Endothelial cell of umbilical vein (primary cell): ENCODE measurements at regions not wholly inside any gene's neighbourhood (a gene's known extent, or its start where the extent isn't known, plus 50 kb on each side); places are given as distances from the start of the nearest gene placed in this dataset.

Source experiments
- BruUV-seq: library from RNA; stranded (reverse); fragments of 400-500 nt; replicated peaks from 2 replicates; lab custom pipeline; 2021; lab: Mats Ljungman, UMichigan
- CTCF ChIA-PET: fragments of 300-600, 350-600 bp; sonication (Branson Sonifier 250); formaldehyde crosslinking; loops from one replicate; lab custom pipeline; 2021; ENCODE audit warnings: antibody characterized with exemption, inconsistent platforms; lab: Charles Lee
- POLR2A ChIA-PET: fragments of 300-600, 350-600 bp; sonication (Branson Sonifier 250); formaldehyde crosslinking; loops from one replicate; lab custom pipeline; 2021; ENCODE audit warnings: antibody characterized with exemption, inconsistent platforms; lab: Charles Lee
- DNase-seq: peaks from one replicate; pipeline ENCODE4 v3.0.0-alpha.2; 2011; ENCODE audit warnings: low read depth, low spot score
- FAIRE-seq: peaks from 2 replicates; lab custom pipeline; 2011; peaks lifted over from hg19 to GRCh38; lab: Jason Lieb, UNC
- H2AFZ ChIP-seq: 2 replicates; pipeline ENCODE4 v1.6.0; 2012; ENCODE audit warnings: low read depth, low read length, control low read depth, inconsistent platforms
- H3K27ac ChIP-seq: 2 replicates; pipeline ENCODE4 v1.5.1; 2011; ENCODE audit warnings: low read depth, mild to moderate bottlenecking, control low read depth, low read length, moderate library complexity; ENCODE audit not compliant: insufficient read depth
- H3K27me3 ChIP-seq, 2 experiments: 2 replicates each; pipeline versions ENCODE4 v1.6.0 to v1.6.1; 2011; ENCODE audit warnings: low read length in 2 of 2, mixed read lengths in 1 of 2; ENCODE audit not compliant: control insufficient read depth in 2 of 2, insufficient read depth in 2 of 2
- H3K36me3 ChIP-seq, 2 experiments: 2 replicates in 1 of 2; 3 replicates in 1 of 2; pipeline ENCODE4 v1.5.1; 2011; ENCODE audit warnings: low read length in 2 of 2, mild to moderate bottlenecking in 1 of 2, moderate library complexity in 1 of 2; ENCODE audit not compliant: control insufficient read depth in 2 of 2, insufficient read depth in 2 of 2; ENCODE audit errors: extremely low read depth in 1 of 2
- H3K4me1 ChIP-seq: 3 replicates; pipeline ENCODE4 v1.5.1; 2011; ENCODE audit warnings: mild to moderate bottlenecking, low read length; ENCODE audit not compliant: control insufficient read depth, insufficient read depth; ENCODE audit errors: extremely low read depth
- H3K4me2 ChIP-seq: 2 replicates; pipeline ENCODE4 v1.6.1; 2011; ENCODE audit warnings: low read length, control low read depth, mixed read lengths; ENCODE audit not compliant: insufficient read depth
- H3K4me3 ChIP-seq, 3 experiments: fragments of 200-600 bp in 1 of 3; sonication (generic), shearing (Covaris generic) in 1 of 3; replicated peaks in 1 of 3; 2 replicates each; pipeline ENCODE4 v1.5.1; 2011 to 2016; ENCODE audit warnings: control low read depth in 3 of 3, low read length in 3 of 3, mild to moderate bottlenecking in 2 of 3, inconsistent platforms in 1 of 3, low read depth in 1 of 3, moderate library complexity in 1 of 3; ENCODE audit not compliant: insufficient read depth in 1 of 3
- H3K79me2 ChIP-seq: 2 replicates; pipeline ENCODE4 v1.6.0; 2012; ENCODE audit warnings: low read length, inconsistent platforms; ENCODE audit not compliant: control insufficient read depth, insufficient read depth
- H3K9ac ChIP-seq: replicated peaks from 2 replicates; pipeline ENCODE3; 2011; ENCODE audit warnings: low read length, control low read depth; ENCODE audit not compliant: insufficient read depth; ENCODE audit errors: extremely low read depth
- H3K9me1 ChIP-seq: replicated peaks from 3 replicates; pipeline ENCODE4 v1.6.0; 2011; ENCODE audit warnings: mild to moderate bottlenecking, low read length; ENCODE audit not compliant: control insufficient read depth, insufficient read depth; ENCODE audit errors: extremely low read depth
- H3K9me3 ChIP-seq: replicated peaks from 2 replicates; pipeline ENCODE4 v1.5.1; 2012; ENCODE audit warnings: low read length, inconsistent platforms; ENCODE audit not compliant: control insufficient read depth, insufficient read depth
- H4K20me1 ChIP-seq: replicated peaks from 2 replicates; pipeline ENCODE3; 2011; ENCODE audit warnings: mild to moderate bottlenecking, low read length; ENCODE audit not compliant: control insufficient read depth, insufficient read depth; ENCODE audit errors: extremely low read depth
- EZH2 ChIP-seq: IDR thresholded peaks from 2 replicates; pipeline ENCODE4 v1.6.1; 2012; ENCODE audit warnings: borderline replicate concordance, low read depth, mild to moderate bottlenecking, moderate library complexity, low read length, inconsistent platforms; ENCODE audit not compliant: severe bottlenecking
- FOS ChIP-seq: IDR thresholded peaks from 2 replicates; pipeline ENCODE4 v1.6.1; 2011; ENCODE audit warnings: mild to moderate bottlenecking, low read length, moderate library complexity, borderline replicate concordance; ENCODE audit not compliant: insufficient read depth
- POLR2A ChIP-seq: IDR thresholded peaks from 2 replicates; pipeline ENCODE4 v1.6.1; 2012; ENCODE audit warnings: low read depth, mild to moderate bottlenecking, control low read depth, low read length
- POLR2AphosphoS5 ChIP-seq: IDR thresholded peaks from 2 replicates; pipeline ENCODE4 v1.6.1; 2012; ENCODE audit warnings: low read depth, mild to moderate bottlenecking, control low read depth, low read length, moderate library complexity; ENCODE audit not compliant: insufficient read depth
- dilution Hi-C: fragments of 300-500 bp; cut with MboI; formaldehyde crosslinking; loops from one replicate; pipeline ENCODE4 v1.15.0; 2019; ENCODE audit warnings: low sequenced_read_pairs; ENCODE audit not compliant: extremely low pct_ligation_motif_present
- intact Hi-C: fragments of 100-400 bp; cut with micrococcal nuclease; formaldehyde crosslinking; loops from one replicate; pipeline ENCODE4 v1.10.0; 2022
- TF ChIP-seq, protein P1 (sequence below), 2 donors: IDR thresholded peaks; 1 replicate in 1 of 2; 2 replicates in 1 of 2; pipeline ENCODE4 v1.5.1; 2011; ENCODE audit warnings: low read length in 2 of 2, mild to moderate bottlenecking in 2 of 2, moderate library complexity in 2 of 2, control low read depth in 1 of 2, inconsistent platforms in 1 of 2, low read depth in 1 of 2; ENCODE audit not compliant: insufficient read depth in 1 of 2; ENCODE audit errors: extremely low read depth in 1 of 2
- TF ChIP-seq, protein P2 (sequence below): IDR thresholded peaks from 2 replicates; pipeline ENCODE4 v1.6.1; 2011; ENCODE audit not compliant: insufficient read depth, insufficient read length

DNA sequence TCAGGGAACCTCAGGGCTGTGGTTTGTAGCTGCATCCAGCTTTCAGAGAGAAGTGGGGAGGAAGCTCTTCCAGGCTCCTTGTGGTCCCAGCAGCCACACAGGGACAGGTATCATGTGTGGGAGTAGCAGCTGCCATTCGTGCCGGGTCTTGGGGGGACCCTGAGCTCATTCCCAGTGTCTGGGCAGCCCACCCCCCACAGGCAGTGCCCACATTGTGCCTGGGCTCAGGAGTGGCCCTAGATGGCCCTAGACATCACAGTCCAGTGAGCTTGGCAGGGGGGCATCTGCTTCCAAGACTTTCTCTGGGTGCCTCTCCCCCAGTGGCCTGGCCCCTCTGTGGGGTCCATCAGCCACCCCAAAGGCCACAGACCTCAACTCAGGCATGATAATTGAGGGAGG is 619.7 kb downstream of the BRD1 start:
- H3K27ac ChIP-seq, result no peak overlapping the region
- peaks cover 15% of the 10 kb centered on the region for H3K9me3 ChIP-seq
- H2AFZ ChIP-seq, result no peak overlapping the region
- H3K9ac ChIP-seq, result no peak overlapping the region
- intact Hi-C loops (no loop called here), dilution Hi-C loops (no loop called here)
- no peaks in the 10 kb centered on the region for H3K36me3 ChIP-seq
- H3K9me1 ChIP-seq, result no peaks in the 10 kb centered on the region
- ChIA-PET CTCF (no interaction called here), POLR2A (no interaction called here)
- DNase-seq, result no peak
- H3K27me3 ChIP-seq, result no peaks in the 10 kb centered on the region
- H4K20me1 ChIP-seq, result no peaks in the 10 kb centered on the region
- BruUV-seq, result no TSS peak
- H3K4me1 ChIP-seq, result no peaks in the 10 kb centered on the region
- no peak overlapping the region for H3K4me2 ChIP-seq
- no peak overlapping the region for H3K4me3 ChIP-seq
- TF ChIP-seq POLR2AphosphoS5 (no peak), FOS (no peak), POLR2A (no peak), EZH2 (no peak)
- TF ChIP-seq, protein P1, sequence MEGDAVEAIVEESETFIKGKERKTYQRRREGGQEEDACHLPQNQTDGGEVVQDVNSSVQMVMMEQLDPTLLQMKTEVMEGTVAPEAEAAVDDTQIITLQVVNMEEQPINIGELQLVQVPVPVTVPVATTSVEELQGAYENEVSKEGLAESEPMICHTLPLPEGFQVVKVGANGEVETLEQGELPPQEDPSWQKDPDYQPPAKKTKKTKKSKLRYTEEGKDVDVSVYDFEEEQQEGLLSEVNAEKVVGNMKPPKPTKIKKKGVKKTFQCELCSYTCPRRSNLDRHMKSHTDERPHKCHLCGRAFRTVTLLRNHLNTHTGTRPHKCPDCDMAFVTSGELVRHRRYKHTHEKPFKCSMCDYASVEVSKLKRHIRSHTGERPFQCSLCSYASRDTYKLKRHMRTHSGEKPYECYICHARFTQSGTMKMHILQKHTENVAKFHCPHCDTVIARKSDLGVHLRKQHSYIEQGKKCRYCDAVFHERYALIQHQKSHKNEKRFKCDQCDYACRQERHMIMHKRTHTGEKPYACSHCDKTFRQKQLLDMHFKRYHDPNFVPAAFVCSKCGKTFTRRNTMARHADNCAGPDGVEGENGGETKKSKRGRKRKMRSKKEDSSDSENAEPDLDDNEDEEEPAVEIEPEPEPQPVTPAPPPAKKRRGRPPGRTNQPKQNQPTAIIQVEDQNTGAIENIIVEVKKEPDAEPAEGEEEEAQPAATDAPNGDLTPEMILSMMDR (IDR thresholded peaks at IDR 0.05; ENCODE audit: extremely low read depth in 1 of 2, insufficient read depth in 1 of 2, low read depth in 1 of 2, low read length in 2 of 2), result no peak
- TF ChIP-seq, protein P2, sequence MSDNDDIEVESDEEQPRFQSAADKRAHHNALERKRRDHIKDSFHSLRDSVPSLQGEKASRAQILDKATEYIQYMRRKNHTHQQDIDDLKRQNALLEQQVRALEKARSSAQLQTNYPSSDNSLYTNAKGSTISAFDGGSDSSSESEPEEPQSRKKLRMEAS, result no peak
- no peak for FAIRE-seq
- no peaks in the 10 kb centered on the region for H3K79me2 ChIP-seq
